ENCODE measurements at regions not wholly inside any gene's neighbourhood (a gene's known extent, or its start where the extent isn't known, plus 50 kb on each side); places are given as distances from the start of the nearest gene placed in this dataset.

GRCh38 chr3:32045091-32045915, 61.1 kb upstream of the GPD1L start:
- TF ChIP-seq CTCF (conservative IDR thresholded peaks at IDR 0.05; ENCODE audit: low read length), result no peak
- no peak for TF ChIP-seq EZH2phosphoT487 (IDR thresholded peaks at IDR 0.05; ENCODE audit: borderline replicate concordance, low read depth, low read length)
